Retina (tissue), 1 donor: ENCODE measurements at regions not wholly inside any gene's neighbourhood (a gene's known extent, or its start where the extent isn't known, plus 50 kb on each side); places are given as distances from the start of the nearest gene placed in this dataset.

Experiments
- DNase-seq: peaks from one replicate; pipeline ENCODE4 v3.0.0-alpha.2; 2016

GRCh38 chr5:39579750-39580149 is 155.0 kb upstream of the DAB2 start:
- DNase-seq: no peak

GRCh38 chr5:39578887-39579497 is 154.2 kb upstream of the DAB2 start:
- DNase-seq: no peak

- DNase-seq: no peak
Measured at GRCh38 chr5:39577529-39577928, 152.7 kb upstream of the DAB2 start.

GRCh38 chr5:39570403-39571027 is 145.7 kb upstream of the DAB2 start:
- peak; percentile 20 for DNase-seq

GRCh38 chr5:39569857-39570256 is 145.1 kb upstream of the DAB2 start:
- no peak for DNase-seq

GRCh38 chr5:39566891-39567290 is 142.1 kb upstream of the DAB2 start:
- DNase-seq: no peak

GRCh38 chr5:39566029-39566428 is 141.2 kb upstream of the DAB2 start:
- no peak for DNase-seq

GRCh38 chr5:39561421-39561820 is 136.6 kb upstream of the DAB2 start:
- no peak for DNase-seq

- no peak for DNase-seq
Measured at GRCh38 chr5:39560726-39561125, 135.9 kb upstream of the DAB2 start.

GRCh38 chr5:39559923-39560322 is 135.1 kb upstream of the DAB2 start:
- DNase-seq: no peak

GRCh38 chr5:39558541-39558940 is 133.8 kb upstream of the DAB2 start:
- no peak for DNase-seq

GRCh38 chr5:39555788-39556187 is 131.0 kb upstream of the DAB2 start:
- no peak for DNase-seq

- peak; percentile 32 for DNase-seq
Measured at GRCh38 chr5:39547553-39548154, 122.9 kb upstream of the DAB2 start.

- DNase-seq: no peak
Measured at GRCh38 chr5:39544941-39545340, 120.2 kb upstream of the DAB2 start.

- DNase-seq: no peak
Measured at GRCh38 chr5:39543335-39543734, 118.6 kb upstream of the DAB2 start.

GRCh38 chr5:39542511-39543285 is 117.9 kb upstream of the DAB2 start:
- no peak for DNase-seq

GRCh38 chr5:39541920-39542319 is 117.1 kb upstream of the DAB2 start:
- DNase-seq: no peak

- DNase-seq: no peak
Measured at GRCh38 chr5:39539470-39539869, 114.7 kb upstream of the DAB2 start.

- DNase-seq: no peak
Measured at GRCh38 chr5:39534690-39535089, 109.9 kb upstream of the DAB2 start.

- no peak for DNase-seq
Measured at GRCh38 chr5:39533749-39534148, 109.0 kb upstream of the DAB2 start.

- no peak for DNase-seq
Measured at GRCh38 chr5:39532511-39532910, 107.7 kb upstream of the DAB2 start.

GRCh38 chr5:39531306-39531705 is 106.5 kb upstream of the DAB2 start:
- no peak for DNase-seq

GRCh38 chr5:39526914-39527477 is 102.2 kb upstream of the DAB2 start:
- DNase-seq: no peak
